ENCODE measurements at regions not wholly inside any gene's neighbourhood (a gene's known extent, or its start where the extent isn't known, plus 50 kb on each side); places are given as distances from the start of the nearest gene placed in this dataset.

GRCh38 chr21:35314857-35315582, 265.9 kb upstream of the RUNX1 start:
- TF ChIP-seq TP53 (CRISPR knock-in tag; IDR thresholded peaks at IDR 0.05): no peak
- no peak for TF ChIP-seq EP300 (IDR thresholded peaks at IDR 0.05)
- TF ChIP-seq KDM1A (IDR thresholded peaks at IDR 0.05; ENCODE audit: low read depth): no peak

Measured in A549 (cell line).